GM12874 (cell line): ENCODE measurements at regions not wholly inside any gene's neighbourhood (a gene's known extent, or its start where the extent isn't known, plus 50 kb on each side); places are given as distances from the start of the nearest gene placed in this dataset.

Source experiments
- CTCF ChIP-seq: IDR thresholded peaks from 2 replicates; pipeline ENCODE4 v1.5.1; 2011; ENCODE audit warnings: low read depth, mild to moderate bottlenecking, control low read depth, low read length, moderate library complexity; ENCODE audit not compliant: insufficient read depth

DNA sequence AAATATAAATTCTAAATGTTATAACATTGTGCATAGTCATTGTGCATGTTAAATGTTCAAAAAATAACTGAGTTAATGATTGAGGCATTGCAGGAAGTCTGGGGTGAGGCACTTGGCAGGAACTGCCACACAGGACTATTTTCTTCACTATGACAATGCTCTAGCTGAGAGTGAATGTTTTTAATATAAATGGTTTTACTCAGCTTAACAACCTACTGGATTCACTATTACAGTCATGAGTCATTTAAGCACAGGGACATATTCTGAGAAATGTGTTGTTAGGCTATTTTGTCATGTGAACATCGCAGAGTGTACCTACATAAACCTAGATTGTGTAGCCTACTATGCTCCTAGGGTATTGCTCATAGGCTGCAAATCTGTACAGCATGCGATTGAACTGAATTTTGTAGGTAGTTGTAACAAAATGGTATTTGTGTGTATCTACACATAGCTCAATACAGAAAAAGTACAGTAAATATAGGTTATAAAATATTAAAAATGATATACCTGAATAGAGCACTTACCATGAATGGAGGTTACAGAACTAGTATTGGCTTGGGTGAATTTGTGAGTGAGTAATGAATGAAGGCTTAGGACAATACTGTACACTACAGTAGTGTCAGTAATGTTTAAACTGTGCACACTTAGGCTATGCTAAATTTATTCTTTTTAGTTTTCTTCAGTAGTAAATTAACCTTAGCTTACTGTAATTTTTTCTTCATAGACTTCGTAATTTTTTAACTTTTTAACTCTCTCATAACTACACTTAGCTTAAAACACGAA, 346.1 kb upstream of the PTGER4 start:
- no peak for TF ChIP-seq CTCF

GRCh38 chr5:40332970-40333369, 346.7 kb upstream of the PTGER4 start:
- no peak for TF ChIP-seq CTCF

- TF ChIP-seq CTCF, result no peak
These were observed 348.1 kb upstream of the PTGER4 start for GRCh38 chr5:40331616-40332015.

- no peak for TF ChIP-seq CTCF
These were observed 358.2 kb upstream of the PTGER4 start for GRCh38 chr5:40321514-40321913.

DNA sequence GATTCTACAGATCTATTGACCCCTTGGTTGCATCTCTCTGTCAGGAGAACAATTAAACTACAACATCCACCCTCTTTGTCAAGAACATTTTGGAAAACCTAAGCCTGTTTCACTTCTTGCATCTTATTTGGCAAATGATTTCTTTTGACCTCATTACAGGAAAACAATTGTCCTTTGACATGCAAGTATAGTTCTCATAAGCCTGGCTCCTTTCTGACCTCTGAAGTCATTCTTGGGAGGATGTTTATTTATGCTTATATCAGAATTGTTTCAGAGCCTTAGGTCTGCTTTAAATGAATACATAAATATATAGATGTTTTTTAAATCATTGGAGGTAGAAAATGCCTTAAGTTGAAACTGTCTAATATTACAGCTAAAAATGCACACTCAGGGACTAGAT, 361.3 kb upstream of the PTGER4 start:
- no peak for TF ChIP-seq CTCF

- no peak for TF ChIP-seq CTCF
These were observed 362.7 kb upstream of the PTGER4 start for GRCh38 chr5:40317023-40317422.

DNA sequence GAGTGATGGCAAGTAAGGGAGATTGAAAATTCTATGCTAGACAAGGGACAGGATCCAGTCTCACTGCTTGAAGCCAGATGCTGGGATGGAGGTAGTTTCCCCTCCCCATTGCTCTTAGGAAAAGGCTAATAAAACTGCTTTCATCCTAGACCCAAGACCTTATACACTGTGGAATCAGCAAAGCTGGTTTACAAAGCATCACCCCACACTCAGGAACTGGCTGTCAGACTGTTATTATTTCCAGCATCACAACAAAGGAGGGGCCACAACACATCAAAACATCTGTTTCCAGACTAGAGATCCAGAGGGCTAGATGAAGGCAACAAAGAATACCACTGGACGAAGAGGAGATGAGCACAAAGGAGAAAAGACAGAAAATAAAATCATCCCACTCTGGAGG, 364.6 kb upstream of the PTGER4 start:
- no peak for TF ChIP-seq CTCF
